GM13977 (cell line): ENCODE measurements at regions not wholly inside any gene's neighbourhood (a gene's known extent, or its start where the extent isn't known, plus 50 kb on each side); places are given as distances from the start of the nearest gene placed in this dataset.

Experiments used
- DNase-seq: peaks from one replicate; pipeline ENCODE4 v3.0.0; 2012; ENCODE audit warnings: low spot score
- CTCF ChIP-seq: IDR thresholded peaks from 2 replicates; pipeline ENCODE4 v1.5.1; 2012; ENCODE audit warnings: mild to moderate bottlenecking, control low read depth; ENCODE audit not compliant: insufficient read depth; ENCODE audit errors: extremely low read depth, missing control alignments
- in situ Hi-C: fragments of 300-500 bp; cut with MboI; formaldehyde crosslinking; loops from one replicate; pipeline ENCODE4 v1.12.0; 2022; ENCODE audit warnings: low sequenced_read_pairs, low pct_unique_long_range_greater_than_20kb, mixed read lengths, inconsistent platforms; ENCODE audit not compliant: unreplicated experiment

GRCh38 chr2:198213253-198213652 is 408.9 kb downstream of the PLCL1 start:
- DNase-seq = no peak
- TF ChIP-seq CTCF = no peak
- in situ Hi-C loops = no loop called here

GRCh38 chr2:198211706-198212105 is 407.3 kb downstream of the PLCL1 start:
- DNase-seq = no peak
- in situ Hi-C loops = no loop called here
- no peak for TF ChIP-seq CTCF

GRCh38 chr2:198203336-198204069 is 399.1 kb downstream of the PLCL1 start:
- DNase-seq = no peak
- in situ Hi-C loops = no loop called here
- TF ChIP-seq CTCF = no peak
